GM21717 (cell line): ENCODE measurements at regions not wholly inside any gene's neighbourhood (a gene's known extent, or its start where the extent isn't known, plus 50 kb on each side); places are given as distances from the start of the nearest gene placed in this dataset.

Experiments used
- ATAC-seq: cut with Tn5 transposase; IDR thresholded peaks from one replicate; pipeline ENCODE4 v1.9.1; 2021; ENCODE audit warnings: mild to moderate bottlenecking, moderate library complexity; ENCODE audit not compliant: unreplicated experiment

DNA sequence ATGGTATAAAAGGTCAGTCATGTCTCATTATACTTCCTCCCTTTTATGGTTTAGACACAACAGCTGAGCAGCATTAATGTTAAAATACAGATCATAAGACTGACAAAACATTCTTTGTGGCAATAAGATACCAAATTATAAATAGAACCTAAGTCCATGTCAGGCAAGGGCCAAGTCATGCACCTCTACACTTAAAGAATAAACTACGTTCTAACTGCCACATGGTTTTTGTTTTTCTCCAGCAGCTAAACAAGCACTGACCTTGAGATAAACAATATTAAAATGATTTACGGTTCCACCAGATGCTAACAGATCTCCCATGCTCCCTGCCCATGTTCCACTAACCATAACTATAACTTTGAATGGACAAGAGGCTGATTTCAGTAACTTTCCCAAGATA is 368.6 kb upstream of the TFPI start:
- no peak for ATAC-seq

DNA sequence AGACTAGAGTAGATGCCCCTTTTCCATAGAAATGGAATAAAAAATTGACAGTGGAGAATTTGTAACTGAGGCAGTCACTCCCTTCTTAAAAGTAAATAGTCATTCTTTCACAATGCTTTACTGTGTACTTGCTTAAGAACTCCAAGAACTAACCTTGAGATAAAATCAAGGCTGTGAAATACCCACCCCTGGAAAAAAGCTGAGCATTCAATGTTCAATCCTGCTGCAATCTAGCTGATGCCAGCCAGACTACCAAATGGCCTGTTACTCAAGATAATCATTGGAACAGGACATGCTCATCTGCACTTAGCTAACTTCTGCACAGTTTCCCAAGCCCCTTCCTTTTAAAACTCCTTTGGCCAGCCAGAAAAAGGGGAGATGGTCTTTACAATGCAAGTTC is 367.4 kb upstream of the GULP1 start:
- no peak for ATAC-seq

DNA sequence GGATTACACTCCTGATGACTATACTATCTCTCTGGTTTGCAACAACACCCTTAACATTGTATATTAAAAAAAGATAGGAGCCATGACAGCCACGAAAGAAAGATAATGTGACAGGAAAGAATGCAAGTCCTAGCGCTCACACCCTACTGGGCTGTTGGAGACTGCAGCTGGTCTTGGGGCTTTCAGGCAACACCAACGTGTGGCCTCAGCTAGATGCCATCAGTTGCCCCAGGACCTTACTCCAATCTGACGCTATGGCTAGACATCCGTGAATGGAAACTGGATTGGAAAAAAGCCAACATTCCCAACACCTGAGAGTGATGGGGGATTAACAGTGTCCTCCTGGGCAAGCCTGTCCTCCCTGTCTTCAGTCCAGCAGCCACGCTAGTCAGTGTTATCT is 357.4 kb upstream of the GULP1 start:
- ATAC-seq = no peak

DNA sequence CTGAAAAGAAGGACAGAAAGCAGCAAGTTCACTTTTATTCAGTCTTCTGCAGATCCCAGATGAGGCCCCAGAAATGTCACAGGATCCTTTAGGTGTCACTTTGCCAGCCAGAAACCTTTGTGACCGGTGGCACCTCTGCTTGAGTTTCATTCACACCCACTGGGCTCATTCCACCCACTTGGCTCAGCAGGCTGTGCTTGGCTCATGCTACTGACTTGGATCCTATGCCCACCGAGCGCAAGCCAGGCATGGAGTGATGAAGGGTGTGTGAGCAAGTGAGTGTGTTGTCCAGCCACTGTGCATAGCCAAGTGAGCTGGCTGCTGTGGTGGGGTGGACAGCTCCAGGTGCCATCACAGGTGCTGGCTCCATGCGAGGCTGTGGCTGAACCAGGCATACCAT is 357.0 kb upstream of the GULP1 start:
- ATAC-seq = no peak

DNA sequence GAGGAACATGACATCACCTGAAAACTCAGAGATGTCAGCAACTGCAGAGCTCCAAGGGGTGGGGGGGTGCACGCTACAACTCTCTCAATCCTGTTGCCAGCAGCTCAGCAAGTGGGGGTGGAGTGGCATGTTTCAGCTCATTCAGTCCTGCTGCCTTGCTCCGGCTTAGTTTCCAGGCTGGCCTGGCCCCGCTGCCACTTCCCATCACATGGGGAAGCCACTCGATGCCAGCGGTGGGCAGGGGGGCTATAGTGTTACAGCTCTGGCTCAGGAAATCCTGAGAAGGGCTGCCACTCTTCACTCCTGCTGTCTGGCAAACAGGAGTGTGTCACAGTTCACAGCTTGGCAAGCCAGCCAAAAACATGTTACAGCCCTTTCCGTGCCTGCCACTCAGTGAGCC is 356.5 kb upstream of the GULP1 start:
- ATAC-seq = no peak

DNA sequence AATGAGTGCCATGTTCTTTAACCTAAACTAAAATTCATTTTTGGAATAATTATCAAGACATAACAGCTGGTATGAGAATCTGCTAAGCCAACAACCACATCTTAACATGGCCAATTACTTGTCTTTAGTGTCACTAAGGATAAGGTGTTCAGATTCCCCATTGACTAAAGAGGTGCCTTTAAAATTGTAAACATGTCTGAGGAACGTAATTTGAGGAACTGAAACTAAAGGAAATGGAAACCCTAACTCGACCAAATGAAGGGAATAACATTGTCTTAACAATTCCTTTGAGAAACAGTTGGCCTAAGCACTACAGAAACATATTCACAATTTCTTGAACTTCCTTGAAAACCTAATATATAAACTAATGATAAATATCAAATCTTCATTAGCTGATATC is 355.4 kb upstream of the GULP1 start:
- ATAC-seq = no peak

DNA sequence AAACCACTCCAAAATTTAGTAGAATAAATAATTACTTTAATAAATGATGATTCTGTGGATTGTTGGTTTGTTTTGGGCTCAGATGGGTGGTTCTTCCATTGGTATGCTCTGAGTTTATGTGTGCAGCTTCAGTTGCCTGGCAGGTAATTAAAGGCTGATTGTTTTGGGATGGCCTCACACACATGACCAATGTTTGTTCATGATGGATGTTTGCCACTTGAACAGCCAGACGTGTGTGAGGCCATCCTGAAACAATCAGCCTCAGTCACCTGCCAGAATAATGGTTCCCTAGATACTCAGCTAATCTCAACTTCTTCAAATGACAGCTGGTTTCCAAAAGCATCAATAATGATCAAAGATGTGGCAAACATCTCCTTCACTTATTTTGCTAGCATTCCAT is 352.5 kb upstream of the GULP1 start:
- ATAC-seq = no peak

DNA sequence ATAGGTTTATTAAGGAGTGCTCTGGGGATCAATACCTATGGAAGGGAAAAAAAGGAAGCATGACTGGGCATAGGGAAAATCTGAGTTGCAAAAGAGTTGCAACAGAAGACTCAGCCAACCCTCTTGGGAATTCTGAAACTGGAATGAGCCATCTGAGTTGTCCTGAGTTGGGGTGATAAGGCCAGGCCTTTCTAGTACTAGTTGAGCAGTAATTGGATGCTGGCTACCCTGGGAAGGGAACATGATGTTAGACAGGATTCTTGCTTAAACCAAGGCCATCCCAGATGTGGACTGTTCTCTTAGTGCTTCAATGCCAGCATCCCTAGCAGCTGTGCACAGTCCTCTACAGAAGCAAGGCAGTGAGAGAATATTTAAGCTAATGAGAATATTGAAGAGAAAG is 348.8 kb upstream of the GULP1 start:
- ATAC-seq = no peak

DNA sequence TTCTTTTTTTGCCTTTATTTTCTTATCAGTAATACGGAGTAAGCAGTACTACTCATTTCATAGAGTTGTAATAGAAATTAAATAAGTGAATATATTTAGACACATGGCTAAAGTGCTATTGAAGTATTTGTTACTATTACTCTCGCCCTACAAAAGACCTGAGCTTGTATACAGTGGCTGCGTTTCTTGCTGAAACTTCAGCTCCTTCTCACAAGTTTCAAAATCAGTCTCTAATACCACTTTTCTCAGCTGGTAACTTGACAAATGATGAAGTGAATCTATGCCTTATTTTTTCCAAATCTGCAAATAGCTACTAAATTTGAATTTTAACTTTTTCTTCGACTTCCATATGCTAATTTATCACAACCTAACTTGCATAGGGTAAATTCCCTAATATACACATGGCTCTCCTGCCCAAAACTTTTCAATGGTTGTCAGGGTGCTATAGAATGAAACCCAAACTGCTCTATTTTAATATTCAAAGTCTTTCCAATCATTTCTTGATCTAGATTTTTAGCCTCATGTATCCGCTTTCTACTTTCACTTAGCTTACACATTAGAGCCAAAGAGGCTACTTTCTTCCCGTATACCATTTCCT is 347.8 kb upstream of the GULP1 start:
- no peak for ATAC-seq

DNA sequence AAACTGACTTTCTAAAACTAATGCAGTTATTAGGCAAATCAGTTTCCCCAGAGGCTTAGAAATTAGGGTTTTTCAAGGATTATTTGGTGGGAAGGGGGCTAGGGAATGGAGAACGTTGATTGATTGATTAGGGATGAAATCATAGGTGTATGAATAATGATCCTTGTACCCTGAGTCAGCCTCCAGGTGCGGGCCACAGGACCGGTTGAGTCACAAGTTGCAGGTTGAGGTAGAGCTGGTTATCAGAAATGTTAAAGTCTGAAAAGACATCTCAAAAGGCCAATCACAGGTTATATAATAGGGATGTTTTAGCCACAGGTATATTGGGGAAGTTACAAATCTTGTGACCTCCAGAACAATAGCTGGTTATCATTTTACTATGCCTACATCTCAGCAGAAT is 341.8 kb upstream of the GULP1 start:
- ATAC-seq = no peak

DNA sequence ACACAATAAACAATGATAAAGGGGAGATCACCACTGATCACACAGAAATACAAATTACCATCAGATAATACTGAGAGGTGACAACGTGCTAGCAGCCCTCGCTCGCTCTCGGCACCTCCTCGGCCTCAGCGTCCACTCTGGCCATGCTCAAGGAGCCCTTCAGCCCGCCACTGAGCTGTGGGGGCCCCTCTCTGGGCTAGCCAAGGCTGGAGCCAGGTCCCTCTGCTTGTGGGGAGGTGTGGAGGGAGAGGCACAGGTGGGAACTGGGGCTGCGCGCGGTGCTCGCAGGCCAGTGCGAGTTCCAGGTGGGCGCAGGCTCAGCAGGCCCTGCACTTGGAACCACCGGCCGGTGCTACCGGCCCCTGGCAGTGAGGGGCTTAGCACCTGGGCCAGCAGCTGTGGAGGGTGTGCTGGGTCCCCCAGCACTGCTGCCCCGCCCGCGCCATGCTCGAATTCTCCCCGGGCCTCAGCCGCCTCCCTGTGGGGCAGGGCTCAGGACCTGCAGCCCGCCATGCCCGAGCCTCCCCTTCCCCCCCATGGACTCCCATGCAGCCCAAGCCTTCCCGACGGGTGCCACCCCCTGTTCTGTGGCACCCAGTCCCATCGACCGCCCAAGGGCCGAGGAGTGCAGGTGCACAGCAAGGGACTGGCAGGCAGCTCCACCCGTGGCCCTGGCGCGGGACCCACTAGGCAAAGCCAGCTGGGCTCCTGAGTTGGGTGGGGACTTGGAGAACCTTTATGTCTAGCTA is 340.0 kb upstream of the GULP1 start:
- no peak for ATAC-seq

DNA sequence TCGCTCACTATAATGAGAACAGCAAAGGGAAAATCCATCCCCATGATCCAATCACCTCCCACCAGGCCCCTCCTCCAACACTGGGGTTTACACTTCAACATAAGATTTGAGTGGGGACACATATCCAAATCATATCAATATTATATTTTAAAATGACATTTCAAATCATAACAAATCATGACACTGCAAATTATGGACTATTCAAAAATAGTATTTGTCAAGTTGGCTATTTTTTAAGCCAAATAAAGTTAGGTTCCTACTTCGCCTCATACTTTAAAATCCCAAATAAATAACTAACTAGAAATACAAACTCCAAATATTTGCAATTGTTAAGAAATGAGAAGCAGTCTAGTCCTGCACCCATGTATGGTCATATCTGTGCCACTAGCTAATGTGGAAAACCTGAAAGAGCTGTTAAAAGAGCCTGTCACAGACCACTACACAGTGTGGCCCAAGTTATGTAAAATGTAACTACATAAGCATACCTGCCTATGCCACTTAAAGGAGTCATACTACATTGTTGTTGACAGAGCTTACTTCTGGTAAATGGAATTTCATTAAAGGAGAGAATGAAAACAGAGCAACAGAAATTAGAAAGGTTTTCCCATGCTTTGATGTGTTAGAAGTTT is 334.7 kb upstream of the GULP1 start:
- no peak for ATAC-seq

DNA sequence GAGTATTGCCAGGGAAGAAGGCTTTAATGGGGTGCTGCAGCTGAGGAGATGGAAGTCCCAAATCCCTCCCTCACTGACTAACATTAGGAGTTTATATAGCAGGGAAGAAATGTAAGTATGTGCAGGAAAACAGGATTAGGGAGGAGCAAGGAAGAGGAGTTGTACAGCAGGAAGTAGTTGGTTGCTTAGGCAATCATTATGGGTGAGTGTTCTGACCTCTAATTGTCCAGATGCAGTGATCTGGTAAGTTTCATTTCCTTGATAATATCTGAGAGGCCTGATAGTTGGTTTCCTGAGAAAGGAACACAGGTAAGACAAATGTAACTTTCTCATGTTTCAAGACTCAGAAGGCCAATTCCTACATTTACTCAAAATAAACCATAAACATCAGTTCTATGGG is 331.9 kb upstream of the GULP1 start:
- ATAC-seq = no peak

DNA sequence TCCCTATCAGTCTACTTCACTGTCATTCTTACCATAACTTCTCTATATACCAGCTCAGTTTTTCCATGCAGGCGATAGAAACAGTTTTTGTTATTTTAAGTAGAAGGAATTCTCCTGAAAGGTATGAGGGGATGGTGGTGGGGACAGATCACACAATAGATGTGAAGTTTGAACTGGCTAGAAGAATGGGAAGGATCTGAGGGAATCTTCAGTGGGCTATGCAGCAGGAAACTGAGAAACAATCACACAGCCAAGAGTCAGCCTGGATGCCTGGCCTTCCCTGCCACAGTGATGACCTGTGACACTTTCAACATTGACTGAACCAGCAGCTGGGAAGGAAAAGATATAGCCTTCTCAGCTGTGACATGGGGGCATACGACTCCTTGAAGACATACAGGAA is 329.1 kb upstream of the GULP1 start:
- ATAC-seq = no peak

DNA sequence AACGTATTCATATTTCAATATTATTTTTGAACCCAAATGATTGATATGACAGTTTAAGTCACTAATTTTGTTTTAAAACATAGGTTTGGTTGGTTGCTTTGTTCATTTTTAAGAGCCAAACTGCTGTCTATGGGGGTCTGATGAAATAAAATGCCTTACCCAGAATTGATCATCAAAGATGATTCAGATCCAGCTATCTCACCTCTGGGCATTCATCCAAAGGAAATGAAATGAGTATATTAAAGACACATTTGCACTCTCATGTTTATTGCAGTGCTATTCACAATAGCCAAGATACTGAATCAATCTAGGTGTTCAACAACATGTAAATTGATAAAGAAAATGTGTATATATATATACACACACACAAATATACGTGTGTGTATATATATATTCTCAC is 326.9 kb upstream of the GULP1 start:
- no peak for ATAC-seq

DNA sequence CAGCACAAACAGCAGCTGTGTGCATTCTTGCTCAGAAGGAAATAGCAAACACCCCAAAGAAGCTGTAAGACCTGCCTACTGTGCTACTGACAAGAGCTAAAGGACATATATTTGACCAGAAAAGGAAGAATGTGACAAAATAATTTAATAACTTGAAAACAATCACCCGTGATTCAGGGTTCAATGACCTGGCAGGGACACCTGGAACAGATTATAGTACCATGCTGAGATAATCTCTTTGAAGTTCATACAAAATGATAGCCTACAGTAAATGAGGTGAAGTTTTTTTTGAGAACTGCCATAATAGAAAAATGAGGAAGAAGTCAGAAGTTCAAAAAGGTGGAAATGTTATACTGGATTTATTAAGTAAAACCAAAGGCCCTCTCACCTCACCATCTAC is 324.8 kb upstream of the GULP1 start:
- ATAC-seq = no peak

DNA sequence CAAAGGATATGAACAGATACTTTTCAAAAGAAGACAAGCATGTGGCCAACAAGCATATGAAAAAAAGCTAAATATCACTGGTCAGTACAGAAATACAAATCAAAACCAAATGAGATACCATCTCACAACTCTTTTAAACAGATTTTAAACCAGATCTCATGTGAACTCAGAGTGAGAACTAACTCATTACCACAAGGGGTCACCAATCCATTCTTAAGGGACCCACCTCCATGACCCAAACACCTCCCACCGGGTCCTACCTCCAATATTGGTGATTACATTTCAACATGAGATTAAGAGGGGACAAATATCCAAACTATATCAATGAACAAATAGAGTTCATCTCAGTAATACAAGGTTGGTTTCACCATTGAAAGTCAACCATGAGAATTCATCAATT is 319.8 kb upstream of the GULP1 start:
- no peak for ATAC-seq

DNA sequence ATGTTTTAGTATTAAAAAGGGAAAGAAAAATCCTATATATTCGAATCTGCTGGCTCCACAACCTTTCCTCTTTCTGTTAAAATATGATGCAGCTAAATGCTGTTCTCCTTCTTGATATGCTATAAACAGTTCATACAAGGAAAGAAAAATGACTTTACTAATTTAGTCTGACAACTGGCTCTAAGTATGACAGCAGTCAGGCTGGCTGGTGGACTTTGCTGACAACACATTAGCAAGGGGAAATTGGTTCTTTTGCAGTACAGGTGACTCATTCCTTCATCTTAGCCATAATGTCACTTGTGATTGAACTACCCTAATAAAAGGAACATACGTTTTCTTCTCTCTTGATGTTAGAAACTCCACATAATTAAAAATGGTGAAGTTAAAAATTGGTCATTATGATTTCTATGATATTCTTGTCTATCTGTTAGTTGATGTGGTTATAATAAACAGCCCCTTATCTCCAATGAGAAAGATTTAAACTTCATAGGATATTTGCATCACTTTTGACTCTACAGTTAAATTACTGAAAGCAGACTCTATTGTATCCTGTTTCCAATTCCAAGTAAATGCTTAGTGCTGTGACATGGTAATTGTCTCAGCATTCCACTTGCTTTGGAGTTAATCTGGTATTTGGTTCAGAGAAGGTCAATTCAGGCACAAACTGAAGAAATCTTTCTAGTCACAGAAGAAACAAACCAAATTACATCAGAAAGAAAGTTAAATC is 315.3 kb upstream of the GULP1 start:
- ATAC-seq = no peak

DNA sequence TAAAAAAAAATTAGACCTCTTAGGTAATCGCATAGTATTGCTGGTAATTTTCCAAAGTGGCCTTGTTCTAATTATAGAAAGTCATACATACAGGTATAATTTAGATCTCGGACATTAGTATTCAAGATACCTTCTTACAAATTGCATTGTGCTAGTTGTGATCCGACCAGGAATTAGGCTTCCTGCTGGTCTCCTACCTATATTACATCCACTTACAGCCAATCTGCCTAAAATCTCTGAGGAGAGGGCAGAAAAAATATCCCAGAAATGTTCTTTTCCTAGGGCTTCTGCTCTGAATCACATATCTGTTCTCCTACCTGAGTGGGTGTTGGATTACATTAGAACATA is 314.7 kb upstream of the GULP1 start:
- no peak for ATAC-seq

DNA sequence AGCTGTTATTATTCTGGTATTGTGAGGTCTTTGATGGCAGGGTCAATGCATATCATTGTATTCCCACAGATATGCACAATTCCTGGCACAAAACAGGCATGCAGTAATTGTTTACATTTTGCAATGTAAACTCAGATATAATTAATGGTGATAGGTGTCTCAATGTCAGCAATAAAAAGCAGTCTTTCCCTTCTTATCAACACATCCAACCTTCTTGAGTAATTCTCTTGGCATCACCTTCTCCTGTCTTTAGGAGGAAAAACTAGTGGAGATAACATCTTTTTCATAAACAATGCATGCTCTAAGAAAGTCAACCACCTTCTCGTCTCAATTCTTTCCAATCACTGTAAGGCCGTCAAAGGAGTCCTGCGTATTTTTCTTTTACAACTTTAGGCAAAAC is 313.3 kb upstream of the GULP1 start:
- no peak for ATAC-seq

DNA sequence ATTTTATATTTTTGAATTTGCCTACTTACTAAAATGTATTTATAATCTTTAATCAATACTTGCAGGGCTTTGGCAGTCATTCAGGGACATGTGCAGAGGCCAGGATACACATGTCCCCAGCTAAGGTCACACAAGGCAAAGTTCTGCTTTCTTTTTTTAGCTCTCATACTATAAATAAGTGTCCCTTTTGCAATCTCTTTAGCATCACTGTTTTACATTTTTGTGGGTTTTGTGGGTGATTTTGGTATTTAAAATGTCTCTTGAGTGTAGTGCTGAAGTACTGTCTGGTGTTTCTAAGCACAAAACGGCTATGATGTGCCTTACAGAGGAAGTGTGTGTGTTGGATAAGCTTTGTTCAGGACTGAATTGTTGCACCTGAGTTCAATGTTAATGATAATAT is 309.0 kb upstream of the GULP1 start:
- peak; percentile 90 for ATAC-seq

DNA sequence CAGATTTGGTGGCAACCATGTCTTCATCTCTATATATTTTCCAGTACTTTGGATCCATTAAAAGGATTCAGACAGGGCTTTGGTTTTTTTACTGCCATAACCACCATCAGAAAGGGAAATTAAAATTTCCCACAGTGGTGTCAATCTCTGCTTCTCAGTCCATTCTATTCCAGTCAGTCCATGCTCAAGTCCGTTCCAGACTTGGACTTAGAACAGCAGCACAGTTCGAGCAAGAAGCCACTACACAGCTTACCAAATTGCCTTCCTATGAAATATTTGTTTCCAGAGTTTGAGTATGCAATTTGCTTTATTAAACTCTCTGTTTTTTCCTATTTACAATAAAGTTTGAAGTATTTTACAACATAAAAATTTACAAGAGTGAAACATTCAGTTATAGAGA is 306.5 kb upstream of the GULP1 start:
- no peak for ATAC-seq
